ENCODE measurements at regions not wholly inside any gene's neighbourhood (a gene's known extent, or its start where the extent isn't known, plus 50 kb on each side); places are given as distances from the start of the nearest gene placed in this dataset.

- TF ChIP-seq POLR2A (IDR thresholded peaks at IDR 0.05; ENCODE audit: low read depth) = no peak
- TF ChIP-seq CTCF (IDR thresholded peaks at IDR 0.05) = no peak
- TF ChIP-seq POLR2AphosphoS5 (IDR thresholded peaks at IDR 0.05) = no peak
- no peak for TF ChIP-seq EP300 (IDR thresholded peaks at IDR 0.05)
Observed at GRCh38 chr6:3601570-3601969, 144.7 kb upstream of the SLC22A23 start.

All from esophagus muscularis mucosa (tissue), 4 donors.